Bronchial epithelial cell (primary cell): ENCODE measurements at regions not wholly inside any gene's neighbourhood (a gene's known extent, or its start where the extent isn't known, plus 50 kb on each side); places are given as distances from the start of the nearest gene placed in this dataset.

ENCODE experiments used
- DNase-seq: peaks from one replicate; pipeline ENCODE4 v3.0.0-alpha.2; 2010; ENCODE audit warnings: low read depth
- FAIRE-seq: peaks from 2 replicates; lab custom pipeline; 2011; peaks lifted over from hg19 to GRCh38; lab: Jason Lieb, UNC
- H3K27me3 ChIP-seq: 2 replicates; pipeline ENCODE4 v1.5.1; 2011; ENCODE audit warnings: low read length; ENCODE audit not compliant: control insufficient read depth, insufficient read depth
- H3K36me3 ChIP-seq: 2 replicates; pipeline ENCODE4 v1.5.1; 2011; ENCODE audit warnings: low read length; ENCODE audit not compliant: control insufficient read depth, insufficient read depth
- H3K4me3 ChIP-seq: 2 replicates; pipeline ENCODE4 v1.5.1; 2011; ENCODE audit warnings: mild to moderate bottlenecking, low read depth, low read length, control low read depth
- TF ChIP-seq, protein P1 (sequence below): IDR thresholded peaks from 2 replicates; pipeline ENCODE4 v1.5.1; 2011; ENCODE audit warnings: mild to moderate bottlenecking, moderate library complexity, low read length, control low read depth, inconsistent platforms; ENCODE audit not compliant: insufficient read depth, severe bottlenecking

GRCh38 chr2:186189816-186190215 lies 296.2 kb upstream of the ZC3H15 start:
- no peak overlapping the region for H3K4me3 ChIP-seq
- FAIRE-seq (no peak), DNase-seq (no peak)
- TF ChIP-seq, protein P1, sequence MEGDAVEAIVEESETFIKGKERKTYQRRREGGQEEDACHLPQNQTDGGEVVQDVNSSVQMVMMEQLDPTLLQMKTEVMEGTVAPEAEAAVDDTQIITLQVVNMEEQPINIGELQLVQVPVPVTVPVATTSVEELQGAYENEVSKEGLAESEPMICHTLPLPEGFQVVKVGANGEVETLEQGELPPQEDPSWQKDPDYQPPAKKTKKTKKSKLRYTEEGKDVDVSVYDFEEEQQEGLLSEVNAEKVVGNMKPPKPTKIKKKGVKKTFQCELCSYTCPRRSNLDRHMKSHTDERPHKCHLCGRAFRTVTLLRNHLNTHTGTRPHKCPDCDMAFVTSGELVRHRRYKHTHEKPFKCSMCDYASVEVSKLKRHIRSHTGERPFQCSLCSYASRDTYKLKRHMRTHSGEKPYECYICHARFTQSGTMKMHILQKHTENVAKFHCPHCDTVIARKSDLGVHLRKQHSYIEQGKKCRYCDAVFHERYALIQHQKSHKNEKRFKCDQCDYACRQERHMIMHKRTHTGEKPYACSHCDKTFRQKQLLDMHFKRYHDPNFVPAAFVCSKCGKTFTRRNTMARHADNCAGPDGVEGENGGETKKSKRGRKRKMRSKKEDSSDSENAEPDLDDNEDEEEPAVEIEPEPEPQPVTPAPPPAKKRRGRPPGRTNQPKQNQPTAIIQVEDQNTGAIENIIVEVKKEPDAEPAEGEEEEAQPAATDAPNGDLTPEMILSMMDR: no peak
- H3K27me3 ChIP-seq: no peaks in the 10 kb centered on the region
- H3K36me3 ChIP-seq: no peaks in the 10 kb centered on the region

DNA sequence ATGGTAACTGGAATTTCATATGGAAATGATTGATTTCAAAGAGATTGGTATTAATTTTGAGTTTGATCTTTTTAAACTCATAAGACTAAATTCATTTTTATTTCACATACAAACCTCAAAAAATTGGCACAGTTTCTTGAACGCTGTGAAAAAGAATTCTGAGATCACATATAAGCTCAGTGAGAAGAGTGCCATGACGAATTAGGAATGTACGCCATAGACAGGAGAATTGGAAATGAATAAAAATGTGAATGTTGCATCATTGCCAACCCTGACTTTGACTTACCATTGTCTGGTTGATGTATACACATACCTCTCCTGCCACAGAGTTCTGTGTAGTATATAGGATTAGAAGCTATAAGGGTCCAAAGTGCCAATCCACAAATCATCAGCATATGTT lies 290.4 kb upstream of the ZC3H15 start:
- Histone ChIP-seq H3K27me3 (no peaks in the 10 kb centered on the region), H3K36me3 (no peaks in the 10 kb centered on the region), H3K4me3 (no peak overlapping the region)
- no peak for DNase-seq
- FAIRE-seq: no peak
- TF ChIP-seq, protein P1: no peak

- no peak overlapping the region for H3K4me3 ChIP-seq
- FAIRE-seq: no peak
- DNase-seq: no peak
- H3K27me3 ChIP-seq: no peaks in the 10 kb centered on the region
- TF ChIP-seq, protein P1: no peak
- no peaks in the 10 kb centered on the region for H3K36me3 ChIP-seq
These were observed 288.1 kb upstream of the ZC3H15 start for GRCh38 chr2:186197955-186198354.

GRCh38 chr2:186199029-186199428 lies 287.0 kb upstream of the ZC3H15 start:
- H3K36me3 ChIP-seq: no peaks in the 10 kb centered on the region
- H3K27me3 ChIP-seq: no peaks in the 10 kb centered on the region
- TF ChIP-seq, protein P1: no peak
- no peak overlapping the region for H3K4me3 ChIP-seq
- FAIRE-seq (no peak), DNase-seq (no peak)

DNA sequence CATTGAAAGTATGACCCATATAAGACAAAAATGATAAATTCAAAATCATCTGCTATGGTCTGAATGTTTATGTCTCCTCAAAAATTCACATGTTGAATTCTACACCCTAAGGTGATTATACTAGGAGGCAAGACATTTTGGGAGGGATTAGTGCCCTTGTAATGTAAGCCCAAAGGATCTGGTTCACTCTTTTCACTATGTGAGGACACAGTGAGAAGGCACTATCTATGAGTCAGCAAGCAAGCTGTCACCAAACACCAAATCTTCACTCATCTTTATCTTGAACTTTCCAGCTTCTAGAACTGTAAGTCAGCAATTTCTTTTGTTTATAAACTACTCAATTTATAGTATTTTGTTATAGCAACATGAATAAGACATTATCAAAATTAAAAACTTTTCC lies 284.7 kb upstream of the ZC3H15 start:
- DNase-seq (peak; percentile 18), FAIRE-seq (no peak)
- Histone ChIP-seq H3K36me3 (no peaks in the 10 kb centered on the region), H3K27me3 (no peaks in the 10 kb centered on the region), H3K4me3 (no peak overlapping the region)
- TF ChIP-seq, protein P1: no peak

GRCh38 chr2:186205254-186205911 lies 280.7 kb upstream of the ZC3H15 start:
- Histone ChIP-seq H3K36me3 (no peaks in the 10 kb centered on the region), H3K4me3 (no peak overlapping the region), H3K27me3 (no peaks in the 10 kb centered on the region)
- TF ChIP-seq, protein P1: no peak
- DNase-seq (no peak), FAIRE-seq (no peak)
